ENCODE measurements at regions not wholly inside any gene's neighbourhood (a gene's known extent, or its start where the extent isn't known, plus 50 kb on each side); places are given as distances from the start of the nearest gene placed in this dataset.
A peak's percentile ranks its signal among the peaks of the same experiment; 100 is the strongest.
"Not testable (repeated sequence)": the region's sequence is repeated elsewhere in the genome, so short reads cannot be mapped to it uniquely, and the experiment has no call there.

DNA sequence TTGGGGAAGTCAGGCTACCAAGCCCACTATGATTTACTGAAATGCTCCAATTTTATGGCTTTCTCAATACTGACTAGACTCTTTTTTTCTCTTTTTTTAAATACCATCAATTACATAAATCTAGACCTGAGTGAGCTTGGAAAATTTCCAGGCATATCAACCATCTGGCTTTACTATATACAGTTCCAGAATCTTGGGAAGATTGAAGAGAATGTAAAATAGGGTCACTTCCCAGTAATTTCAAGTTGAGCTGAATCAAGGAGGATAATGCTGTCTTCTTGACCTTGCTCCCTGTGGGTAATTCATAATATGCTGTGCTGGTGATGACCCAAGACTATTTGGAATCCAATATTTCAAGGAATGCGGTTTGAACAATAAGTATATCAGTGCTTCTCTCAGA, 108.1 kb downstream of the MAP3K21 start:
- DNase-seq, result no peak

DNA sequence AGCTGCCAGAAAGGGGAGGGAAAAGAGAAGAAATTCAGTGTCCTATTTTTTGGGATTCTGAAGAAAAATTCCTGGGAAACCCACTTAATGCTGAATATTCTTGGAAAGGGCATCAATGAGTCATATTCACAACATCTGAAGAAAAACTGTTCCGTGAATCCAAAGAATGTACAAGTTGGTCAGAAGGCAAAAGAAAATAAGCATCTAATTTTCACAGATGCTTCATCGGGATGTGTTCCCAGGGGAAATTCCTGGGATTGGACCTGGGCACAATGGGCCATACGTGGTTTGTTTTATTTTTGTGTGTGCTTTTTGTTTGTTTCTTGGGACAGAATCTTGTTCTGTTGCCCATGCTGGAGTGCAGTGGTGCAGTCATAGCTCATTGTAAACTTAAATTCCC, 112.2 kb downstream of the MAP3K21 start:
- DNase-seq, result no peak

DNA sequence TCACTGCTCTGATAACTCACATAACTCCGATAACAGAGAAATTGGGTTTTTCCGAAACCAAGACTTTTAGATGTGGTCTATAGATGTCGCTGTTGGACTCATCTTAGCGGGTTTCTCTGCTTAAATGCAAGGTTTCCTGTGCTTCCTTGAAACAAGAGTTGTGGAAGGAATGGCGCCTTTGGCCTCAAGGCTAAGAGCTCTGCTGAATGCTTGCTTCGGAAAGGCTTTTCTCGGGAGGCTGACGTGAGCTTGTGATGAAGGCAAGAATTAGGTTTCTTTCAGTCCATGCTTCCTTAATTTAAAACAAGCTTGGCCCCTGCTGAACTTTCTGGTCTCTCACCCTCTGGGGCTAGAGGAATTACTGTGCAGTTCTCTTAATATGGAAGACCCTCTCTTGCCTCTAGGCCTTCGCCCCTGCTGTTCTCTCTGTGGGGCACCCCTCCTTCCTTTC, 113.5 kb downstream of the MAP3K21 start:
- DNase-seq, result peak; percentile 30

DNA sequence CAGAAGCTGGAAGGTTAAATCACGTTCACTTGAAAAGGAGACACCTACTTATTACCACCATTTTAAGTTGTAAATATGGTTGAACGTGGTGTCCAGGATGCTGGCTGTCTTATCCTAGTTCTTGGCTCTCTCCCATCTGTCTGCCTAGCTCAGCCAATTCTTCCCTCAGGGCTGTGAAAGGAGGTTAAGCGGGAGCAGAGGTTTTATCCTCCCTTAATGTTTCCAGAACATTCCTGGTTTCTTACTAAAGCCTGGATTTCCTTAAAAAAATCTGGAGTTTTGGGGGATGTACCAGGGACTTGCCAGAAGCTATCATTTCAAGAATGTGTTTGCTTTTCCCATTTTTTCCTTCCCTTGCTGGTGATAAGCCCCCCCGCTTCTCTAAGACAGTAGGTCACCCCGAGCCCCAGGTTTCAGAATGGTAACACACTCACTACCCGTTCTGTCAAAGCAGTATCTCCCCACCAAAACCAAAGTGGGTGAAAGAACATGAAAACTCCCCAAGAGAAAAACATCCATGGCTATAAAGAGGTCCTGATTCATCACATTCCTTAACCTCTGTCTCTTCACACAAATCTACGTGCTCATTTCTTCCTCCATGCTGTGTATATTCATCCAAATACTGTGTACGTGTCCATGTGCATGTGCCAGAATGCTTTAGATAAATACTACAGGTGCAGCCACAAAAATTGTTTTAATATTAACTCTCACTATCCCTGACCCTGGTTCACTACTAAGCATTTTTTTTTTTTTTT, 114.7 kb downstream of the MAP3K21 start:
- no peak for DNase-seq

DNA sequence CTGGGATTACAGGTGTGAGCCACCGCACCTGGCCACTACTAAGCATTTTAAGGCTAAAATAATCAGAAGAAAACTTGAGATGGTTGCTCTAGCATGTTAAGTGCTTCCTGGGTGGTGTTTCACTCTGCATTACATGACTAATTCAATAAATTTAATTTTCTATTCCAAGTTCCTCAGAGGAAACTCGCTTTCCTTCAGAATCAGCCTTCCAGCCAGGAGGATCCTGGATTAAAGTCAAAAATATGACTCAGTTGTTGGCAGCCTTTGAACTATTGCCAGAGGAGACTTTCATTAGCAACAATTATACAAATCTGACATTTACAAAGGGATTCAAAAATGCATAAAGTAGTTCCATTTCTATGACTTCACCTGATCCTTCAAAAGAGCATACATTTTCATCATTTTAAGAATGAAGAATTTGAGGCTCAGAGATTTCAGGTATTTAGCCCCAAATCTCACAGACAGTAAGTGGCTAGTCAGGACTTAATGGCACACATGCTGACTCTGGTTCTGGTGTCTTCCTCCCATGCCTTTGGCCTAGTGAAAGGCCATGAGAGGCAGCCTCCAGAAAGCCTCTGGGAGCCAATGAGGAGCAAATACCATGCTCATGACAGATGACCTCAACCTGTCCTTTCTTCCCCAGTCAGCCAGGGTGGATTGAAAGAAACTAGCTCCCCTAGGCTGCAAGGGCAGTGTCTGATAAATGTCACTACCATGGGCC, 115.7 kb downstream of the MAP3K21 start:
- DNase-seq, result no peak

DNA sequence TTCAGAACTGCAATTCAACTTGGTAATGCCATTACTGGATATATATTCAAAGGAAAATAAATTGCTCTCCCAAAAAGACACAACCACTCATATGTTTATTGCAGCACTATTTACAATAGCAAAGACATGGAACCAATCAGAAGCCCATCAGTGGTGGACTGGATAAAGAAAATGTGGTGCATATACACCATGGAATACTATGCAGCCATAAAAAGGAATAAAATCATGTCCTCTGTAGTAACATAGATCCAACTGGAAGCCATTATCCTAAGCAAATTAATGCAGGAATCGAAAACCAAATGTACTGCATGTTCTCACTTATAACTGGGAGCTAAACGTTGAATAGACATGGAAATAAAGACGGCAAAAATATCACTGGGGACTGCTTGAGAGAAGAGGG, 117.0 kb downstream of the MAP3K21 start:
- no peak for DNase-seq

DNA sequence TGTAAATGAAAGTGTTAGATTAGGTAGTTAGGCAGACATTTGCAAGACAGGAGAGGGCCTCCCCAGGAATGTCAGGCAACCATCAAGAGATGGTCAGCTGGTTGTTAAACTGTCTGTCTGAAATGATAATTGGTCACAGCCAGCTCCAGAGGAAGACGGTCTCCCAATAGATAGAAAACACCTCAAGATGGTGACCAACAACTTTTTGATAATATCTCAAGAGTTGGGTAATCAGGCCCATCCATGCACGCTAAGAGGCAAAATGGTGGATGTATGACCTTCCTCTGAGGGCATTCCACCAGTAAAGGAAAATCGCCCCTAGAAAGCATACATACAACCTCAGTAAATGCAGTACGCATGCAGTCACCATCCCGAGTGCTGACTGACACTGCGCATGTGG, 118.2 kb downstream of the MAP3K21 start:
- DNase-seq, result no peak

DNA sequence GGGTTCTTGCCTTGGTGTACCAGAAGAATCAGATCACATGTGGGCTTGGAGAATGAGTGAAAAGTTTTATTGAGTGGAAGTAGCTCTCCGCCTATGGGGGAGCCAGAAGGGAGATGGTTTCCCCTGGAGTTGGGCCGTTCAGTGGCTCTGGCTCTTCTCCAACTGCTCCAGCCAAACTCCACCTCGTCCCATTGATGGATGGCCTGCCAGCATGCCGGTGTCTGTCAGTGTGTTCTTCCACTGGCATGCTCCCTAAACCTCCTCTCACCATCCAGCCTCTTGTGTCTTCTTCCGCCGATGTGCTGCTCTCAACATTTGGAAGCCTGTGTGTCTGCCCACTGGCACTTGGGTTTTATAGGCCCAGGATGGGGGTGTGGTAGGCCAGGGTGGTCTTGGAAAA, 119.4 kb downstream of the MAP3K21 start:
- DNase-seq, result no peak

DNA sequence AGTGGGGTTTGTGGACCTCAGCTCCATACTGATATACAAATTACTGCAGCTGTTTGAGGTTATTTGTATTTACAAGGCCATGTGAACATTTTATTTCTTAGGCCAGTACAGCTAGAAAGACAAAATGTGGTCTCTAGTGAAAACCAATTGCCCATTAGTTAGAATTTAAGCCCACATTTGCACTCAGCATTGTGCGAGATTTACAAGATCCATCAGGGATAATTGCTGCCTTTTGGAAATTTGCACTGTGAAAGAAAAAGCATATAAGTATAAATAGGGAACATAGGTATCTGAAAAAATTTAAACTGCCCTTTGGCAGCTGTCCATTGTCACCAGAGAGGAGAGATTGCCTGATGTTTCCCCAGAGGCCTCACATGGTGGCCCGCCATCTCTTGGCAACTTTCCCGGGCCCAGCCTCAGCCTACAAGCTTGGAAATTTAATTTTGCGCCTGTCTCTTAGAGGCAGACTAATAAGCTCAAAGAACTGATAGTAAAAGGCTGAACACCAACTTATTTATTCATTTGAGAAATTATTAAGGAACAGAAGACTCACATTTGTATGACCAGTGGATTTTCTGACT, 120.7 kb downstream of the MAP3K21 start:
- DNase-seq, result no peak

DNA sequence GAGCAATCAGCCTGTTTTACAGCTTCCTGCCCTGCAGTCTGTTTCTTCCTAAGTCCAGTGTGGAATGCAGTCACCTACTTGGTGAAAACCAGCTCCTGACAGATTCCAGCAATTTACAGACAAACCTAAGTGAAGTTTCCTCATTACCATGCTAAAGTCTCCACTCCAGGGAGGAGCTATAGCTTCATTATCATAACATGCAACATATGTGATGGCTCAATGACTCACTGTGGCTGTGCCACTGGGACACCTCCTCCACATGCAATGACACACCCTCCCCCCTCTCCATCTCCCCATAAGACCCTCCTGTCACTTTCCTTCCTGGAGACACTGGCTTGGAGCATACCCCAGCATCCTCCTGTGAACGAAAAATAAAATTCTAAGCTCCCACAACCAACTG, 125.2 kb downstream of the MAP3K21 start:
- no peak for DNase-seq

DNA sequence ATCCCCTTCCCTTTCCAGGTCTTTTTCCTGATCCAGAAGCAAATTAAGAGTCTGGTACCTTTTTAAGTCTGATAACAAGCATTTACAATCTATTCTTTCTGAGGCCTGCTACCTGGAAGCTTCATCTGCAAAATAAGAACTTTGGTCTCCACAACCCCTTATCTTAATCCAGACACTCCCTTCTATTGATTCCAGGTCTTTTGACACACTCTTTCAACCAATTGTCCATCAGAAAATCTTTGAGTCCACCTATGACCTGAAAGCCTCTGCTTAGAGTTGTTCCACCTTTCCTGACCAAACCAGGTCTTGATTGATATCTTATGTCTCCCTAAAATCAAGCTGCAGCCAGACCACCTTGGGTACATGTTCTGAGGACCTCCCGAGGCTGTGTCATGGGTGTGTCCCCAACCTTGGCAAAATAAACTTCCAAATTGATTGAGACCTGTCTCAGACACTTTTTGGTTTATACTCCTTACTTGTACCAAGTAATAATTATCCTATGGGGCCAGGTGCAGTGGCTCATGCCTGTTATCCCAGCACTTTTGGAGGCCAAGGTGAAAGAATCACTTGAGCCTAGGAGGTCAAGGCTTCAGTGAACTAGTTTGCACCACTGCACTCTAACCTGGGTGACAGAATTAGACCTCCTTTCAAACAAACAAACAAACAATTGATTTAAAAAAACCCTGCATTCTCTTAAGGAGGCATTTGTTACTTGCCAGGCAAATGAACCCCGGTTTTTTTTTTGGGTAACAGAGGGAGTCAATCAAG, 126.1 kb downstream of the MAP3K21 start:
- no peak for DNase-seq

DNA sequence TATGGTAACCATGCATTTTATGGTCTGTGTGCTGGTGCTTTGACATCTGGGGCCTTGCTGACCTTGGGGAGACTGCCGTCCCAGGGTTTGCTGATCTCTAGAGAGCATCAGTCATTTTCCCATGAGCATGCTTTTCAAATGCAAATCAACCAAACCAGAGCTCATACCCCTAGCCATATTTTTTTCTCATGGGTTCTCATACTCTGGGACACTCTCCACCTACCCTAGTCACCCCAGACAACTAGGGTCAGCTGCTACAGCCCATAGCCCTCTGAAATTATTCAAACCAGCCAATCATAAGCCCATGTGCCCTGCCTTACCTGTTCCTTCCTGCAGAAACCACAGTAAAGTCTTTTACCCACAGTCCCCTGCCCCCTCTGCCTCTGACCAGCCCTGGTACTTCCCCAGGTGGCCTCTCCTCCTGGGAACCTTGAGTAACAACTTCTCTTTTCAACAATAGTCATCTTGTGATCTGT, 132.0 kb downstream of the MAP3K21 start:
- DNase-seq, result no peak

DNA sequence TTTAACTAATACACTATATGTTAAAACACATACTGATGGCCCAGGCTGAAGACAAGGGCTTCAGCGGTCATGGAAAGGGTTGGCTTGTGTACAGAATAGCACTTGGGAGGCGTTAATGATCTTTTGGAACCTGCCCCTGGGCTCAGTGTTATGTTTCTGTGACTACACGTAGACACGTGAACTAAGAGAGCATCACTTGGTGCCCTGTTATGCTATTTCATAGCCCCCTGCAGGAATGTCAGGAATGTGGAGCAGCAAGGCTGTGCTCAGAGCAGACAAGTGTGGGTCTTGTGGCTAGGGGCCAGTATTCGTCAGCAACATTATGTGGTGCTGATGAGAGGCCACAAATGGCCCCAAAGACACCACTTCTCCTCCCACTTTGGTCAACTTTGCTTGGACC, 132.4 kb downstream of the MAP3K21 start:
- no peak for DNase-seq

DNA sequence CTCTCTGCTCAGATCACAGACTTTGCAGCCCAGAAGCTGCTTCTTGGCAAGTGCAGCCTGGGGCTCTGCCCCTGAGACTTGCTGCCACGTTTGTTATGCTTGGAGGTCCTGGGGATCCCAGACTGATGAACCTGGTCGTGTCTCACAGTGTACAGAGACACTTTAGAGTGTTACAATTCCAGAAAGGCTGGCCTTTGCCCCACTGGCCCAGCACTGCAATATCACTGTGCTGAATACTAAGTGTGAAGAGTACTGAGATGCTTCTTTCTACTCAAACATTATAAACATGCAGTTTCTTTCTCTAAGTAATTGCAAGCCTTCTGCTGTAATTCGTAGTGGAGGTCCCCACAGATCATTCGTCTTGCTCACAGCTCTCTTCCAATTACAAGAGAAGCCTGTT, 133.2 kb downstream of the MAP3K21 start:
- DNase-seq, result no peak

DNA sequence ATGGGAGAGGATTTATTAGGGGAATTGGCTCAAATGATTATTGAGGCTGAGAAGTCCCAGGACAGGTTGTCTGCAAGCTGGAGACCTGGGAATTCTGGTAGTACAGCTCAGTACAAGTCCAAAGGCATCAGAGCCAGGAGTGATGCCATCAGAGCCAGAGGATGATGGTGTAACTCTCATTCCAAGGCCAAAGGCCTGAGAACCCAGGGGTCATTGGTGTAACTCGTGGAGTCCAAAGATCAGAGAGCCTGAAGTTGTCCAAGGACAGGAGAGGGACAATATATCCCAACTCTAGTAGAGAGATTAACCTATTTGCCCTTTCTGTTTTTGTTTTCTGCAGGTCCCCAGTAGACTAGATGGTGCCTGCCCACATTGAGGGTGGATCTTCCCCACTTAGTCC, 134.3 kb downstream of the MAP3K21 start:
- DNase-seq, result no peak

DNA sequence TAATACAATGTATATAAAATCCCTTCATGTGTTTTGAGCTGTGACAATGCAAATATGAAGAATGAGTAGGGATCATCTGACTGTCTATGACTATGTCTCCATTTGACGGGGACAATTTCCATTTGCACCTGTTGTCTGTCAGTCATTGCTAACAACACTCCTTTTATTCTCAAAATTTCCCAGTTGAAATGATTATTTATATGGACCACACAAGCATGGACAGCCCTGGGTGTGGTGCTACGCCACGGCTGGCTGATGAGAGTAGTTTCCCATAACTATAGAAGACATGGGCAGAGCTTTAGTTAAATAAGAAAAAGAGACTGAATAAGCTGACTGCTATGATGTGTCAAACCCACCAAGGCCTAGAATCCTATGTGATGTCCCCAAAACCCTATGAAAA, 135.8 kb downstream of the MAP3K21 start:
- no peak for DNase-seq

DNA sequence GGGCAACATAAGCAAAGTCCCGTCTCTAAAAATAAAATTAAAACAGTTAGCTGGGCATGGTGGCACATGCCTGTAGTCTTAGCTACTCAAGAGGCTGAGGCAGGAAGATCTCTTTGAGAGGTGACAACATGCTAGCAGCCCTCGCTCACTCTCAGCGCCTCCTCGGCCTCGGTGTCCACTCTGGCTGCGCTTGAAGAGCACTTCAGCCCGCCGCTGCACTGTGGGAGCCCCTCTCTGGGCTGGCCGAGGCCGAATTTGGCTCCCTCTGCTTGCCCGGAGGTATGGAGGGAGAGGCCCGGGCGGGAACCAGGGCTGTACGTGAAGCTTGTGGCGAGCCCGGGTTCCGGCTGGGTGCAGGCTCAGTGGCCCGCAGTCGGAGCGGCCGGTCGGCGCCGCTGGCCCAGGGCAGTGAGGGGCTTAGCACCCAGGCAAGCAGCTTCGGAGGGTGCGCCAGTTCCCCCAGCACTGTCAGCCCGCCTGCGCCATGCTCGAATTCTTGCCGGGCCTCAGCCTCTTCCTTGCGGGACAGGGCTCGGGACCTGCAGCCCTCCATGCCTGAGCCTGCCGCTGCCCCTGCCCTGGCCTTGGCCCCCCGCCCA, 138.3 kb downstream of the MAP3K21 start:
- no peak for DNase-seq

DNA sequence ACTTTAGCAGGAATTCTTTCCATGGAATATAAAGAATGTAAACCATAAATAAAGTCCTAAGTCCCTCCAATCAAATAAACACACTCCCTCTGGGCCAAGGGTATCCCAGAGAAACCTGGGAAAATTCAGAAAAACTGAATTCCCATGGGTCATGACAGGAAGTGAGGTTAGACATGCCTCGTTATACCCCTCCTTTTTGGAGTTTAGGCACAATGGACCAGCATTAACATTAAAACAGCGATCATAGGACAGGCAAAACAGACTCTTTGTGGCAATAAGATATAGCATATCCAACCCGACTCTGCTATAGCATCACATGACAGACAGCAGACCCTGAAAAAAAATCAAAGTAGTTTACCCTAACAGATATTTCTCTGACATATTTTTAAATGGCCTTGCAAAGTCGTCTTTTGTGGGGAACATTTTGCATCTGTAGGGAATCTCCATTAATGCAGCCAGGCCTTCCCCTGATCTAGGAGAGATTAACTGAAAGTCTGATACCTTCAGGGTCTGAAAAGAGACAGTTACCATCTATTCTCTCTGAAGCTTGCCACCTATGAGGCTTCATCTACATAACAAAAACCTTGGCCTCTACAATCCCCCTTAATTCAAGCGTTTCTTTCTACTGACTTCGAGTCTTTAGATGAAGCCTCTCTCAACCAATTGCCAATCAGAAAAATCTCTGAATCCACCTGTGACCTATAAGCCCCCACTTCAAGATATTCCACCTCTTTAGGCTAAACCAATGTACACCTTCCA, 143.0 kb upstream of the KCNK1 start:
- no peak for DNase-seq

DNA sequence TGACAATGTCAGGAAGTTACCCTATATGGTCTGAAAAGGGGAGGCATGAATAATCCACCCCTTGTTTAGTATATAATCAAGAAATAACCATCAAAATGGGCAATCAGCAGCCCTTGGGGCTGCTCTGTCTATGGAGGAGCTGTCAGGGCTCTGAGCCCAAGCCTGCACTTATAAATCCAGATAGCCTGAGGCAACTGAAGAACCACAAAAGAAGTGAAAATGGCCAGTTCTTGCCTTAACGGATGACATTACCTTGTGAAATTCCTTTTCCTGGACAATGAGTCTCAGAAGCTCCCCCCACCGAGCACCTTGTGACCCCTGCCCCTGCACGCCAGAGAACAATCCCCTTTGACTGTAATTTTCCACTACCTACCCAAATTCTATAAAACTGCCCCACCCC, 142.1 kb upstream of the KCNK1 start:
- not testable (repeated sequence) for DNase-seq

DNA sequence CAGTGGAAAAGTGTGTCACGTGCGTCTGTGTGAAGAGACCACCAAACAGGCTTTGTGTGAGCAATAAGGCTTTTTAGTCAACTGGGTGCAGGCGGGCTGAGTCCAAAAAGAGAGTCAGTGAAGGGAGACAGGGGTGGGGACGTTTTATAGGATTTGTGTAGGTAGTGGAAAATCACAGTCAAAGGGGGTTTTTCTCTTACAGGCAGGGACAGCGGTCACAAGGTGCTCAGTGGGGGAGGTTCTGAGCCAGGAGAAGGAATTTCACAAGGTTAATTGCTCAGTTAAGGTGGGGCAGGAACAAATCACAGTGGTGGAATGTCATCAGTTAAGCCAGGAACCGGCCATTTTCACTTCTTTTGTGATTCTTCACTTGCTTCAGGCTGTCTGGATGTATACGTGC, 141.1 kb upstream of the KCNK1 start:
- DNase-seq, result not testable (repeated sequence)

DNA sequence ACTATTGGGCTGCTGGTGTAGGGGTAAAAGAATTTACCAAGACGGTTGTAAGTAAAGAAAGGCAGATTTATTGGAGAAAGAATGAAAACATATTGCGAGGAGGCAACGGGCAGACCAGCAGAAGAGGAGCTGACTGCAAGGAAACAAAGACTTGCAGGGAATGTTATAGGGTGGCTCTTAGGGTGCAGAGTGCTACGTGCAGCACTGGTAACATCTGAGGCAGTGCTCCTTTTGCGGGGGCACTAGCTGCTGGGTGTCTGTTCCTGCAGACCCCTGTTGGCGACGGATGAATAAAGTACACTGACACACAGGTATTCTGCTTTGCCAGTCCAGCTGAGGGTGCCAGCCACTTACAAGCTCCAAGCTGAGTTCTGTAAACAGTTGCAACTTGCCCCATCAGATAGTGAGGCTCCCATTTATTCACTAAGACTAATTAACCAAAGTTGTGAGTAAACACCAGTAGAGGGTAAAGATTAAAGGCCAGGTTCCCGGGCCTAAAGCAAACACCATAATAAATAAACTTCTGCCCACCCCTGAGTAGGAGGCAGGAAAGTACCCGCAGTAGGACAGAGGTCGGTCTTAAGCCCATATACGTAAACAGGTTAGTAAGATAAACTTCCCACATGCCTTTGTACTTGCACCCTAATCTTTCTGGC, 140.2 kb upstream of the KCNK1 start:
- no peak for DNase-seq

DNA sequence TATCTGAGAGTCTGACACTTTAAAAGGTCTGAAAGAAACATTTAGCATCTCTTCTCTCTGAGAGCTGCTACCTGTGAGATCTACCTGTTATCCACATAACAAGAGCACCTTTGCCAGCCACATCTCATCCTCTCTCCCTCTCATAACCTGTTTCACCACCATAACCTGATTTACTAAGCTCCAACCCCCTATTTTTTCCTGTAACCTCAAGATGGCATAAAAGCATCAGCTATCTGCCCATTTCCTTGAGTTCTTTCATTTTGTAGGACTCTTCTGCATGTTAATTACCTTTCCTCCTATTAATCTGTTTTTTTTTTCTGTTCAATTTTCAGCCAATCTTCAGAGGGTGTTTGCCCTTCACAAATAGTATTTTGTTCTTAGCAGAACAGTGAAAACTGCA, 136.5 kb upstream of the KCNK1 start:
- no peak for DNase-seq
